Femur (tissue), 1 donor: ENCODE measurements at regions not wholly inside any gene's neighbourhood (a gene's known extent, or its start where the extent isn't known, plus 50 kb on each side); places are given as distances from the start of the nearest gene placed in this dataset.
A peak's percentile ranks its signal among the peaks of the same experiment; 100 is the strongest.
"Not testable (repeated sequence)": the region's sequence is repeated elsewhere in the genome, so short reads cannot be mapped to it uniquely, and the experiment has no call there.

Experiments
- DNase-seq: peaks from one replicate; pipeline ENCODE4 v3.0.0-alpha.2; 2017

- no peak for DNase-seq
These were observed 465.4 kb upstream of the MDGA2 start for GRCh38 chr14:48140804-48141203.

DNA sequence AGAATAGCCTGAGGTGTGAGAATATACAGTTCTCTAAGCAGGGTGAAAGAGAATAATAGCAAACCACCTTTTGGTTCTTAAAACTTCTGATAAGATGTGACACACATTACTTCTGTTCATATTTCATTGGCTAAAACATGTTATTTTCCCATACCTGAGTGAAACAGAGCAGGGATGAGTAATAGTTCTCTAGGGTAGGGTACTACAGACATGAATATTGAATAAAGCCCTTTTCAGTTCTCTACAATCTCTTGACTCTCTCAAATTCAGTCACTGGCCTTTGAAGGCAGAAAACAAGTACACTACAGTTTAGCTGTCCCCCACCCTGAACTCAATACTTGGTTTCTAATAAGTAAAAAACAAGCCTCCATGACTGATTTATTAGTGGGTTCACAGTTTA, 454.1 kb upstream of the MDGA2 start:
- no peak for DNase-seq

- no peak for DNase-seq
These were observed 452.3 kb upstream of the MDGA2 start for GRCh38 chr14:48127674-48128073.

DNA sequence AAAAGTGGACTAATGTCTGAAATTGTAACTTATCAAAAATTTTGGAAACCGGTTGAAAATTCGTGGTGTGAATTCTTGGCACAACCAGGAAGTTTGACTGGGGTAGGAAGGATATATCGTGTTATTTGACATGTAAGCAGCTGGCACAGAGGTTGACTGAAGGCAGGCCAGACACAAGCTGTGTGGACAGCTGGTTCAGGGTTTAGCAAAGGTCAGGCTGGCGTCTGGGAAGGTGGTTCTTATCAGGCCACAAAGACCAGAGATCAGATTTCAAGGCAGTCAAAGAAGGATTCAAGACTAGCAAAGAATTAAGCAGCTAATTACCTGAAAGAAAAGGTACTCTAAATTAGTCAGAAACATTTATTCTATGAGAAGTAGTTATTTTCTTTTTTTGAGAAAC, 450.2 kb upstream of the MDGA2 start:
- DNase-seq = peak; percentile 16

DNA sequence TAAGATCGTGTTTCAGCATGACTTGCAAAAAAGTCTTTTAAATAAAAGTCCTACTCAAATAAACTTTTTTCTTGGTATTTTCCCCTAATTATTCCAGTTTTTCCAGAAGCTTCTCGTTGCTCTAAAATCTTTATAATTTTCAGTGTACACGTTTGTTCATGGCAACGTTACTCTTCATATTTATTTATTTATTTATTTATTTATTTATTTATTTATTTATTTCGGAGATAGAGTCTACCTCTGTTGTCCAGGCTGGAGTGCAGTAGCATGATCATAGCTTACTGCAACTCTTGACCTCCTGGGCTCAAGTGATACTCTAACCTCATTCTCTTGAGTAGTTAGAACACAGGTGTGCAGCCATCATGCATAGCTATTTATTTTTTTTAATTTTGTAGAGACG, 438.3 kb upstream of the MDGA2 start:
- DNase-seq = no peak

- no peak for DNase-seq
These were observed 435.7 kb upstream of the MDGA2 start for GRCh38 chr14:48111151-48111550.

DNA sequence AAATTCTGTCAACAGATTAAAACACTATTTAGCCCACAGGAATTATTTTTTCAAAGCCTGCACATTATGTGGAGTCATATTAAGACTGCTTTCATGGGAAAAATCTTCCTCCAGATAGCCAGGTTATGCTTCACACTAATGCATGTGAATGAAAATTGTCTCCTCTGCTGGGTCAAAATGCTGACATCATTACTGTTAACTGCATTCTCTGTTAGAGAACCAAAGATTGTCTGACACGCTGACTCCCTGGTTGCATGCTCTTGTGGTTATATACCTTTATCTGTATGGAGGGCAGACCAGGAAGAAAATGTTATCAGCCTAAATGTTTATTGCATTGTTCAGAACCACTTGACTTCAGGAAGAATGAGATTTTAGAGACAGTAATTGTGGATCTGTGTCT, 432.2 kb upstream of the MDGA2 start:
- DNase-seq = no peak

GRCh38 chr14:48096897-48097296, 421.5 kb upstream of the MDGA2 start:
- no peak for DNase-seq

DNA sequence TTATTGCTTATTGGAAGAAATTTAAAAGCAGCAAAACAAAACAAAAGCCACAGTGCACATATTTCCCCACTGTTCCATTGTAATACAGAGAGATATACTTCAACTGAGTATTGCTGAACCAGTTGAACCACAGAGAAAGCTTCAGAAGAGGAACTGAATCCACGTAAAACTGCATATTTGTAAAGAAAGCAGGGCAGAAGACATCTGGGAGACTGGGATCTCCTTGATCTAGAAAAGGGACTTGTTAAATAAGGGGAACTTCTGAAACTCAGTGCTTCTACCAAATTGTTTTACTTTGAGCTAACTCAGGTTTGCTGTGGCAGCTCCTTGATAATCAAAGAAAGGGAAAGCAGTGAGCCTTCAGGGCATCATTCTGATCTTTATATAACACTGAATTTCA, 411.1 kb upstream of the MDGA2 start:
- no peak for DNase-seq

DNA sequence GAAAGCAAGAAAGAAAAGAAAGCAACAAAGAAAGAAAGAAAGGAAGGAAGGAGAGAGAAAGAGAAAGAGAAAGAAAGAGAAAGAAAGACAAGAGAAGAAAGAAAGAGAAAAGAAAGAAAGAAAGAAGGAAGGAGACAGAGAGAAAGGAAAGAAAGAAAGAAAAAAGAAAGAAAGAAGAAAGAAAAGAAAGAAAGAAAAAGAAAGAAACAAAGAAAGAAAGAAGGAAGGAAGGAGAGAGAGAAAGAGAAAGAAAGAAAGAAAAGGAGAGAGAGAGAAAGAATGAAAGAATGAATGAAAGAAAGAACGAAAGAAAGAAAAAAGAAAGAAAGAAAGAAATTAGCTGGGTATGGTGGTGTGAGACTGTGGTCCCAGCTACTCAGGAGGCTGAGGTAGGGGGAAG, 400.1 kb upstream of the MDGA2 start:
- DNase-seq = no peak

- DNase-seq = no peak
These were observed 377.6 kb upstream of the MDGA2 start for GRCh38 chr14:48052973-48053372.

- no peak for DNase-seq
These were observed 360.4 kb upstream of the MDGA2 start for GRCh38 chr14:48035836-48036235.

DNA sequence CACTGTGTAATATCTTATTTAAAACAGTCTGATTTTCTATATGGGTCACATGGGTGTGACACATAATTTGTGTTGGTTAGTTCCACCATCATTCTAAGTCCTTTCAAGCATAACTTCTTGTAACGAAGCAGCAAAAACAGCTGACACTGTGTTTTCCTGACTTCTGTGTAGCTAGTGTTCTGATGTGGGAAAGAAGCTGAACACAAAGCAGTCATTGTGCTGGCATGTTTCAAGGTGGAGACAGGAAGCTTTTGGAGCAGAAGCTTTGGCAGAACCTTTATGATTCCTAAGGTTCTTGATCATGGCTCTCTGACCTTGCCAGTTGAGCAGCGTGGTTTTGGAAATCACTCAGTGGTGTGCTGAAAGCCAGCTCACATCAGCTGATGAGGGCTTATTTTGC, 351.7 kb upstream of the MDGA2 start:
- no peak for DNase-seq

GRCh38 chr14:48023881-48024280, 348.5 kb upstream of the MDGA2 start:
- no peak for DNase-seq

GRCh38 chr14:48011484-48011883, 336.1 kb upstream of the MDGA2 start:
- DNase-seq = not testable (repeated sequence)

- DNase-seq = no peak
These were observed 333.2 kb upstream of the MDGA2 start for GRCh38 chr14:48008646-48009045.

- DNase-seq = no peak
These were observed 330.6 kb upstream of the MDGA2 start for GRCh38 chr14:48005986-48006385.

- no peak for DNase-seq
These were observed 318.5 kb upstream of the MDGA2 start for GRCh38 chr14:47993883-47994282.

- DNase-seq = no peak
These were observed 312.8 kb upstream of the MDGA2 start for GRCh38 chr14:47988175-47988574.

DNA sequence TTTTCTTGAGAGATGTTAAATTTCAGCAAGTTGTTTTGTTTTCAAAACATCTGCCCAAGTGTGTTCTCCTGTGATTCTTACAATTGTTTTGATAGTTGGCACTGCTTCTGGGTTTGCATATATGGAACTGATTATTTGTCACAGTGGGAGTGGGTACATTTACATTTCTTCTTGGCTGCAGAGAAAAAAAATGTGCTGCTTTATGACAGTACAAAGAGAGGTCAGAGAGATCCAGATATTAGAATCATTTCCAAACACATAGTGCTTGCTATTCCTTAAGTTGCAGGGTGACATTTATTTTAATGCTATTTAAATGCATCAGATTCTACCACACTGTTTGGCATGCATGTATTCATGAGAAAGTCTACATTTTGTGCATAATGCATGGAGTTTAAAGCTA, 303.5 kb upstream of the MDGA2 start:
- no peak for DNase-seq

DNA sequence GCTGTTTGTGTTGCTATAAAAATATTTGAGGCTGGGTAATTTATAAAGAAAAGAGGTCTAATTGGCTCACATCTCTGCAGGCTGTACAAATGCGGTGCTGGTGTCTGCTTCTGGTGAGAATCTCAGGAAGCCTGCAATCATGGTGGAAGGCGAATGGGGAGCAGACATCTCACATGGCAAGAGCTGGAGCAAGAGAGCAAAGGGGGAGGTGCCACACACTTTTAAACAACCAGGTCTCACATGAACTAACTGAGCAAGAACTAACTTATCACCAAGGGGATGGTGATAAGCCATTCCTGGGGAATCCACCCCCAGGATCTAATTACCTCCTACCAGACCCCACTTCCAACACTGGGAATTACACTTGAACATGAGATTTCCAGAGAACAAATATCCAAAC, 300.7 kb upstream of the MDGA2 start:
- no peak for DNase-seq

DNA sequence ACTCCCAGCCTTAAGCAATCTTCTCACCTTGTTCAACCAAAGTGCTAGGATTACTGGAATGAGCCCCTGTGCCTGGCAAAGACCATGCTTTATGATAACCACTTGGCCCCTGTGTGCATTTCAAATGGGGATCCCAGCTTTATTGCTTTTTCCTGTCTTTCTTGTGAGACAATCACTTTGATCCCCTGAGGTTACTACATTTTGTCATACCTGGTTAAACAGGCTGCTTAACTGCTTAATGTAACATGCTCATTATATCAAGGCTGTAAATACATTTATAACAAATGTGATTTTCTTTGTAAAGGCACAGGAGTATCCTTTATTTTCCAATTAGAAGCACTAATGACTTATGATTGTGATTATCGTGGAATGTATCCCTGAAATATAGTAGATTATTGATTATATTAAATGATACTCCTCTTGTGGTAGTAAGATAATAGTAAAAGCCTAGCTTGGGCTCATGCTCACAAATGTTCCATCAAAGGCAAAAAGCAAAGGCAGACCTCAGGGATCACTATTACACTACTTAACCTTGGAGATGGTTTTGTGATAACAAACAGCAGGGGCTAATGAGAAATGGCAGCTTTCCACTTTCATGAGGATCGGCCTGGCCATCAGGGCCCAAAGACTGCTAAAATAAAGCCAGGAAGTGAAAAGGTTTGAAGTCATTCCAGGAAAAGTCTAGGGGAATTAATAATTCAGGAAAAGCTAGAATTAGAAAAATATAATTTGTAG, 290.8 kb upstream of the MDGA2 start:
- no peak for DNase-seq

DNA sequence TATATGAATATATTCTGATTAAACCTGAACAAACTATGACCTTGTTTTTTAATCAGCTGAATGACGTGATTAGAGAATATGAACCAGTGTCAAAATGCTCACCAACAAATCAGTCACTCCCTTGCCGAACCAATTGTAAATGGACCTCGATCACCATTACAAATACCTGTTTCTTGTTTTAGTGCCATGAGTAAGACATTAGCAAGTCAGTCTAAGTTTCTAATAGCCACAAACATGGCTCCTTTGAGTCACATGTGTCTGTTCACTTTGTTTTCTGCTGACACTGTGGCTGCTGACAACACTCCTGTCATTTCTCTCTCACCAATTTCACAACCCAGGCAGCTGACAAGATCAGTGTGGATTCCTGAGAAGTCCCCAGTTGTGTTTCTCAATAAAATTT, 286.2 kb upstream of the MDGA2 start:
- no peak for DNase-seq

DNA sequence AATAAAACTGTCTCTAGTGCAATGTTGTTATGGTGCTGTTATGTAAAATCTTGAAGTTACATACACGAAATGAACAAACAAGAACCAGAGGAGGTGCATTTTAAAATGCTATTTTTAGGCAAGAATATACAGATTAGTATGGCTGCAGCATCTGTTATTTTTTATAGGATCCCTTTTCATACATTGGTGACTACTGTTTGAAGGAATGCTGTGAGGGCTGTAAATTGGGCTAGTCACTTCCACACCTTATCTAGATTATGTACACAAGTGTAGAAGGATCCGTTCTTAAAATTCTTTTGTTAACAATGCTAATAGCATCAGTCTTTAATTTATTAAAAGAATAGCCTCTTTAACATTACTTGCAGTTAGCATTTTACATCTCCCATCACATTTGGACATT, 284.3 kb upstream of the MDGA2 start:
- no peak for DNase-seq

GRCh38 chr14:47949006-47949405, 273.6 kb upstream of the MDGA2 start:
- DNase-seq = no peak

DNA sequence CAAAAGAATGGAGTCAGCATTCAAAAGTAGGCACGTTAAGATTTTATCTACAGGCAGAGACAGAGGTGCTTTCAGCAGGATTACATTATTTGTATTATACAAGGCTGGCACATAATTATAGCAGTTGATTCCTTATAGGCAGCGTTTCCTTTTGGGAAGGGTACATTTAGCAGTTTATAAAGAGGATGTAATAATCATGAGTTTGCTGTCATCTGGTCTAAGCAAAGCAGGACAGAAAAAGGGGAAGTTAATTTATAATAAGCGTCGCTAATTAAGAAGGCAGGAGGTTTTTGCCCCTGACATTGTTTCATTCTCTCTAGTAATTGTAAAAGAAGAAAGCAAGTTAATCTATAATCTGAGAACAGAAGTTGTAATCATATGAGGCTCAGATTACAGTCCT, 259.9 kb upstream of the MDGA2 start:
- no peak for DNase-seq
